Daoy (cell line): ENCODE measurements at regions not wholly inside any gene's neighbourhood (a gene's known extent, or its start where the extent isn't known, plus 50 kb on each side); places are given as distances from the start of the nearest gene placed in this dataset.

ENCODE experiments used
- DNase-seq: peaks from one replicate; pipeline ENCODE4 v3.0.0-alpha.2; 2015; ENCODE audit warnings: low read depth

DNA sequence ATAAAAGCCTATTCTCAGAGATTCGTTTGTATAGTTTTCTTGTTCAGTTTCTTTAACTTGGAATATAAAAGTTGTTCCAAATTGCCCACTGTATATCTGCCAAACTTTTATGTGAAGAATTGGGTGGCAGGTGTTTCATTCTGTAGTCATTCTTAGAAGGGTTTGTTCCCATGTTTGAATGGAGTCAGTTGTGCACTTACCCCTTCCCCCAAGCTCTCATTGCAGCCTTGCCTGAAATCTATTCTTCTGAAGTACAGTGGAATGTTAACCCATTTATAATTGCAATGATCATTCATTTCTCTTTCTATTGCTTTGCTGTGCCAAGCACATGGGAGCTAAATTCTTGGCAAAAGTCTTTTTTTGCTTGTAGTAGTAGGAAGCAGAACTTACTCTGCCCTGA, 375.3 kb upstream of the C1orf87 start:
- DNase-seq: no peak

DNA sequence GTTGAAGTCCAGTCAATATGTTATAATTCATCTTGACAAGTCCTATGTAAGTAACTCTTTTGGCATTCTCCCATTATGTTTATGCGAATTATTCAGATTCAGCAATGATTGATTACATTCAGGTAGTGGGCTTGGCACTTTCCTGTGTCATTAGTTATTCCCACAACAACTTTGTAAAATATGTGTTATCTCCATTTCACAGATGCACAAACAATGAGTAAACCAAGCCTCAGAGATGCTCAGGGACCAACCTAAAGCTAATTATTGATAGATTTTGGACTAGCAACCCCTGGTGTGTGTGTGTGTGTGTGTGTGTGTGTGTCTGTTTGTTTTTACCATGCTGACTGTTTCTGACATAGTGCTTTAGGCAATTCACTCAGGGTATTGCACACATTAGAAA, 371.1 kb upstream of the C1orf87 start:
- no peak for DNase-seq

DNA sequence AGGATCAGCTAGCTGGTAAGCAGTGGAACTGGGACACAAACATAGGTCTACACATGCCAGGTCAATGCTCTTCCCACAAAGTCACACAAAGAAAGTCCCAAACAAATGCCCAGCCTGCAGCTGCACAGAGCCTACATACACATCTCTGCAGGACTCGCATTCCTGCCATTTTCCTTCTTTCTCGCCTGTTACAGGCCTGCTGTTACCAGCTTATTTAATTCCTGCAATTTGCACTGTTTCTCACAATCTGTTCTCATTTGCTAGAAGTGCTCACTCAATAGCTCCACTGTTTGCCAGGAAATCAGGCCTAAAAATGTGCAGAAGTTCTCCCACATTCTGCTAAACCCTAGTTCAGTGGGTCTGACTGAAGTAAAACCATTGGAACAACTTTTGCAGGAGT, 362.6 kb upstream of the C1orf87 start:
- DNase-seq: no peak

DNA sequence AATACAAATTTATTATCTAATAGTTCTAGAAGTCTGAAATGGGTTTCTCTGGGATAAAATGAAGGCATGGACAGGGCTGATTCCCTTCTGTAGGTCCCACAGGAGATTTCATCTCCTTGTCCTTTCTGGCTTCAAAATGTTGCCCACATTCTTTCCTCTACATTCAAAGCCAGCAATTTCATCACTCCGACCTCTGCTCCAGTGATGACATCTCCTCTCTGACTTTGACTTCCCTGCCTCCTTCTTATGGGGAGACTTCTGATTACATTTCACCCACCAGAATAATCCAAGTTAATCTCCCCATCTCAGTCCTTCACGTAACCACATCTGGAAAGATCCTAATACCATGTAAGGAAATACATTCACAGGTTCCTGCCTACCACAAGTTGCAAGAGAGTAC, 358.0 kb upstream of the C1orf87 start:
- DNase-seq: no peak

DNA sequence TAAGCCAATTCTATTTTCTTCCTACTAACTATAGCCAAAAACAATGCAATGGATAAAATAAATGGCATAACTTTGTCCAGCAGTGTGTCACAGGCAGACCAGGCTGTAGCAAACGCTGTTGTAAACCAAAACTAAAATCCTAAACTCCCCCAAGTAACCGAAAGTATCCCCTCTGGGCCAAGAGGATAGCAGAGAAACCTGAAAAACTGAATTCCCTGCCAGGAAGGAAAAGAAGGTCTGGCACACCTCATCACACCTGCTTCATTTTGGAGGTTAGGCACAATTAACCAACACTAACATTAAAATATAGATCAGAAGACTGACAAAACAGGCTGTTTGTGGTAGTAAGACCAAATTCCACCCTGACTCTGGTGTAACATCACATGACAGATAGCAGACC, 356.8 kb upstream of the C1orf87 start:
- no peak for DNase-seq

DNA sequence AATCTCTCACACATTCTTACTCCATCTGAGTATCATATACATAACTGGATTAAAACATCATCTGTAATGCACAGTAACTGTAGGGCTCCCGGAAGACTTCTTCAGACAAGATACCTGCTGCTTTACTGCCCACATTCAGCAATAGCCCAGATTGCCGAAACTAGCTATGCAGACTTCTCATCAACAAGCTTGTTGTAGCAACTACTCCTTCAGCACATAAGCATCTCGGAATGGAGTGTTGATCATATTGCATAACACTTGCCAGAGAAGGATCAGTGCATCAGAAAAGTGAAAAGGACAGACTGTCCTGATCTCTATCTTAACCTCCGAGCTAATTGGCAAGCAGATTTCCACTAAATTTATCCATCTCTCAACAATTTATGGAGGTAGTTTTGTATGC, 354.6 kb upstream of the C1orf87 start:
- no peak for DNase-seq

DNA sequence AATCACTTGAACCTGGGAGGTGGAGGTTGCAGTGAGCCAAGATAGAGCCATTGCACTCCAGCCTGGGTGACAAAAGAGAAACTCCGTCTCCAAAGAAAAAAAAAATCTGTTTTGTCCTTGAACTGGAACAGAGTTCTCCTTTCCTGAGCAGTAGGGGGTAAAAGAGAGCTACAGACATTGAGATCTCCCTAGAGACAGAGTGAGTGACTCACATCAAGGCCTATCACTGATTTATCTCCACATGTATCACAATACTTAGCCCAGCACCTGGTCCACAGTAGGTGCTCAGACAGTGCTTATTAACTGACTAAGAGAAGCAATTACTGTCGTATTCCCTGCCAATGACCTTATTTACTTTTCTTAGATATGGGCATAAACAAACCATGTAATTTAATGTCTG, 354.1 kb upstream of the C1orf87 start:
- DNase-seq: no peak

DNA sequence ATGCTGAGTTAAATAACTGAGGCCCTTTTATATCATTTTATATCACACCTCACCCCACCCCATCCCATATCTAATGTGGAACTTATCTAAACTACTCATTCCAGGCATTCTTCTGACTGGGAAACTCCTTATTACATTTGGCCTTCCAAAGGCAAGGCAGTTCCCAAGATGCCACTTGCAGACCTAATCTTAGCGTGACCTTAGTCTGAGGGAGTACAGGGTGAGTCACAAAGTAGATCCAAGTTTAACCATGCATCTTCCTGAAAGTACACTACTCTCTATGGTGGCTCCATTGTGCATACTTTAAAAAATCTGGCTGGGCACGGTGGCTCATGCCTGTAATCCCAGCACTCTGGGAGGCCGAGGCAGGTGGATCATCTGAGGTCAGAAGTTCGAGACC, 353.6 kb upstream of the C1orf87 start:
- DNase-seq: no peak

DNA sequence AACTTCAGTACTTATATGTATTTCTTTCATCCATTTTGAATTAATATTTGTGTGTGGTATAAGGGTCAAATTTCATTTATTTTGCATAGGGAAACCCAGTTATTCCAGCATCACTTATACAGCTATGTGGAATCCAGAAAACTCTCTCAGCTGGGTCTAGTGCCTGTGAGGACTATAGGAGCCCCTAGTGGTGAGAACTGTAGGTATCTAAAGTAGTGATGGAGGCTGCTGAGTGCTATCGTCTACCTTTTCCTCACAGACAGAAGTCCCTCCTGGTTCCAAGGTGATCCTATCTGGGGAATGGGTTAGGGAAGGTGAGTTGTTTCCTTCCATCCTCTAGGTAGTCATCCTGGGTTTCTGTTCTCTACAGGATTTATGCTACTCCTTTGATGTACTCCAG, 352.0 kb upstream of the C1orf87 start:
- no peak for DNase-seq

DNA sequence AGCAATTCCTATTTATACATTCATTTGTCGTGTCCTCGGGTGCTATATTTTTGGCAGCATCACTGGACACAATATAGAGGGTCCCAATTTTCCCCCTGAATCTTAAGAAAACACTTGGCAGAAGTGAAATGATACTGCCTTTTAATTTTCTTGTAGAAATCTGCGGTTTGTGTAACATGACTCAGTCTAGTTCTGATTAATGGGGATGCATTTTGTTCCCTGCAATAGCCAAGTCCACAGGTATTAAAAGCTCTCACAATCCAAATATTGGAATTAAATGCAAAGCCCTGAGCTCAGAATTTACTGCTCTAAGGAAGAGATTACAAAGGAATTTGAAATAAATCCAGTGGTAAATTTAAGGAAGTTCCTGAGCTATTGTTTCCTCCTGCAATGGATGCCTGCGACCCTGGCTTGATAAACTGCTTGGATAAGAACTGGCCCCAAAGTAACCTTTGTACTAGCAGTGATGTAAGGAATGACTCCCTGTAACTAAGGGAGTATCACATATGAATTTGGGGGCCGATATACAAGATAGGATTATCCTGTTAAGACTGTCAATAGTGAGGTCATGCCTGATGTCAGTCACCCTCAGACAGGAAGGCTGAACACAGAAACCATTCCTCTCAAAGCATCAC, 349.7 kb upstream of the C1orf87 start:
- DNase-seq: no peak

DNA sequence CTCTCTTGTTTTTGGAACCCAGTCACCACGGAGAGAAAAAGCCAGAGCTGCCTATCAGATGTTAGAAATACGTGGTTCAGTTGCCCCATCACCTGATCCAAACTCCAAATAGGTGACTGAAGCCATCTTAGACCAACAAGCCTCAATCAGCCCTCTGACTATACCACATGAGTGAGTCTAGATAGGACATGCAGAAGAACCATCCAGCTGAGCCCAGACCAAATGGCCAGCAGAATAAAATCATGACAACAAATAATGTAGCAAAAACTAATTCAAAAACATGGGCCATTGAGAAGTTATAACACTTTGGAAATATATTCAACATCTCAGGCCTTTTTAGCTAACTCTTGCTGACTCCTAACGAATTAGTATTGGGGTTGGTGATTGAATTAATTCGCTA, 348.4 kb upstream of the C1orf87 start:
- DNase-seq: no peak

DNA sequence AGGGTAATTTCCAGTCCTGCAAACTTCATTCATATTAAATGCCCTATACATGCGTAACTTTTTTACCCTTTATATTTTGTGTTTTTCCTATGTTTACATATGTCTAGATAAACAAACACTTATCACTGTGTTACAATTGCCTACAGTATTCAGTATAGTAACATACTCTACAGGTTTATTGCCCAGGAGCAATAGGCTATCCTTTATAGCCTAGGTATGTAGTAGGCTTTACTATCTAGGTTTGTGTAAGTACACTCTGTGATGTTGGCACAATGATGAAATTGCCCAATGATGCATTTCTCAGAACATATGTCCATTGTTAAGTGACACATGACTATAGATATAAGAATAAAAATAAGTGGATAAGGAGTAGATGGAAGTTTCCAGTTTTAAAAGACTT, 345.5 kb upstream of the C1orf87 start:
- DNase-seq: no peak

DNA sequence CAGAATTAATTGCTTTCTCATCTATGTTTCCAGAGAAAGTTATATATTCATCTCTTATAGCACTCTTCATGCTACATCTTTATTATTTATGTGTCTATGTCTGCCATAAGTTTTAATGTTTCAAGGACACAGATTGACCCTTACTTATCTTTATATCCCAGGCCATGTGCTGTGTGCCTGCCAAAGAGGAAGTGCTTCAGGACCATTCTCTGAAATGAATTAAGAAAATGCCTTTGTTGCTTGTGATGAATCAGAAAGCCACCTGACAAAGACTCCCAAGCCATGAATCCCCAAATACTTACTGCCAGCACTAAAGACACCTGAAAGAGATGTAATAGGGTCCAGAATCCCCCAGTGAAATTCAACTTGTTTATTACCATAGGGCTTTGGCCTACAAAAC, 342.1 kb upstream of the C1orf87 start:
- DNase-seq: no peak

DNA sequence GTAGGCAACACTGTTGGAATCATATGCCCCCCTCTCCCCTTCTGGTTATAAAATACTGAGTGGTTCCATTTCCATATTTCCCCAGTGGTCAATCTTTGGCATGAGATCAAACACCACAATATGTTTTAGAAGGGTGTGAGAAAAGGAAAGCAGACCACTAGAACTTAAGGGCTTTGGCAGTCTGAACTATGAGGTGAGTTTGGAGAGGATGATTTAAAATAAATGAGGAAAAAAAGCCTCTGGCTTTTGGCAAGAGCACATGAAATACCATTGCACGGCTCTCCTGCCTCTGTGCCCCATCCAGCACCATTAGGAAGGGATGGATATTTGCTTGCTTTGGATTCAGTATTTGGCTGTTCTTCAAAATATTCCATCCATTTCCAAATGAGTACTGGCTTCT, 339.5 kb upstream of the C1orf87 start:
- no peak for DNase-seq

DNA sequence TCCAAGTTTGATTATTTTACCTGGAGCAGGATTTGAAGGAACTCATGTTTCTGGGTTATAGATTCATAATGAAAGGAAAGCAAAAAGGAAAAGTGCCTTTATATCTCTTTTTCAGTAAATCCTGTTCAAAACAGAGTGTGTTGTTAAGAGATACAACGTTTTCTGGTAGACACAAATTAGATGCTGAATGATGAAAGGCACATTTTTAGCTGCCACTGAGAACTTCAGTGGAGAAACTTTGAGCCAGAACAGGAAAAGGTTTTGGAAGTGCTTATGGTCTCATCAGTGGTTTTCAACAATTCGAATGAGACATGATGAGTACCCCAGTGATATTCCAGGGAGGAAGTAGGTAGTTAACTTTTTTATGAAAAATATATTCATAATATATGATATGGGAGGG, 338.0 kb upstream of the C1orf87 start:
- DNase-seq: no peak

DNA sequence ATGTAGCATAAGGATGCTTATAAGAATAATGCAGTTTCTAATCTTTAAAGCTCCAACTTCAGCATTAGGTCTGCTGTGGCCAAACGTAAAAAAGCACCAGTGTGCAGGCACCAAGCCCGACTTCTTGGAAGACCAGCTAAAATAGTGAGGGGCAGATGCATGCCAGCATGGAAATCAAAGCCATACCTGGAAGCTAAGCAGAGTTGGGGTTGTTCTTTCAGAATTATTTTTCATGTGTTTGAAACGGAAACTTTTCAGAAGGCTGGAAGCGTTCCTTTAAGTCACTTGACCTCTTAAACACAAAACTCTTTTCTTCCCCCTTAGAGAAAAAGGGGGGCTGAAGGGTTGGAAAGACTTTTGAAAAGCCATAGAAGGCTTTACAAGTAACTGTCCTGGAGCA, 329.2 kb upstream of the C1orf87 start:
- DNase-seq: no peak

DNA sequence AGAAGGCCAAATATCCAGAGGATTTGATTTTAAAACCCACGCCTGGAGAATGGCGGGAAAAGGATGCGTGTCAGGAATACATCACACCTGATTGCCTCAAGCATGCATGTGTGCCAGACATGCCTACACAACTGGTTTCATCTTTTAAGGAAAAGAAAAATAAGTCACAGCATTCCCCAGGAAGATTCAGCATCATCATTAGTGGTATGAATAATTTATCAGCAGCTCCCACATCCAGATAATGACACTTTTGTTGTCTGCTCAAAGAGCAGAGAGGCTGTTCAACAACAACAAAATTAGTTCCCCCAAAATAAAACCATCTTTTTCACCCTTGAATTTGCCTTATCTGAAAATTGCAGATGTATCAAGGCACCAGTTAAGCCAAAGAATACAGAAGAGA, 328.6 kb upstream of the C1orf87 start:
- no peak for DNase-seq

DNA sequence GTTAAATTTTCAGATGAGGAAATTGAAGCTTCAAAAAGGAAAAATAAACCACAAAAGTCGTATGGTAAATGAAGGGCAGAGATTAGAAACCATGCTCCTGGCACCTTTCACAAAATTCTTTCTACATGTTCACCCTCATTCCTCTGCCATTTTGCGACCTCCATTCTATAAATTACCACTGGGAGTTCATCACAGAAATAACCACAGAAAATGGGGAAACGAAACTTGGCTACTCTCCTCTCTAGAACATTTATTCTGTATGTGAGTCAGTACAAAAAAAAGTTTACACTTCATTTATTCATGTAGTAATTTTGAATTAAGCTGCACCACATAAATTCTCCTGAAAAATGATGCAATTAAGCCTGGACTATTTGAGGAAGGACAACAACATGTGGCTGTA, 320.9 kb upstream of the C1orf87 start:
- DNase-seq: no peak

DNA sequence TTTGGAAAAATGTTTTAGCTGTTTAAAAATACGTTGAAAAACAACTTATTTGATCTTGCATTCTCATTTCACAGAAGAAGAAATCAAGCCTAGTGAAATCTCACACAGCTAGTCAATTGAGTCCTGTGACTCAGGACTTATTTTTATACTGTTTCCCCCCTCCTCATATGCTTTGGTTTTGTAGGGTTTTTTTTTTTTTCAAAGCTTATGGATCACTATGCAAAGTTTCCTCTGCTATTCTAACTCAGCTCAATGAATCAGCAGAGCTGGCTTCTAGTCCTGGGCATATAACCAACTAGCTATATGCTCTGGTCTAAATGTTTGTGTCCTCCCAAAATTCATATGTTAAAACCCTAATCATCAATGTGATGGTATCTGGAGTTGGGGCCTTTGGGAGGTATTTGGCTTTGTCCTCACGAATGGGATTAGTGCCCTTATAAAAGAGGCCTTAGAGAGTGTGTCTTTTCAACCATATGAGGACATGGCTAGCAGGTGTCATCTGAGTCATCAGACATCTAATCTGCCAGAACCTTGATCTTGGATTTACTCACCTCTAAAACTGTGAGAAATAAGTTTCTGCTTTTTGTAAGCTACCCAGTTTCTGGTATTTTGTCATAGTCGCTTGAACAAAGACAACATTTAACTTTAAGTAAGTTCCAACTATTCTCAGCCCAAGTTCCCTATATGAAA, 317.2 kb upstream of the C1orf87 start:
- no peak for DNase-seq

DNA sequence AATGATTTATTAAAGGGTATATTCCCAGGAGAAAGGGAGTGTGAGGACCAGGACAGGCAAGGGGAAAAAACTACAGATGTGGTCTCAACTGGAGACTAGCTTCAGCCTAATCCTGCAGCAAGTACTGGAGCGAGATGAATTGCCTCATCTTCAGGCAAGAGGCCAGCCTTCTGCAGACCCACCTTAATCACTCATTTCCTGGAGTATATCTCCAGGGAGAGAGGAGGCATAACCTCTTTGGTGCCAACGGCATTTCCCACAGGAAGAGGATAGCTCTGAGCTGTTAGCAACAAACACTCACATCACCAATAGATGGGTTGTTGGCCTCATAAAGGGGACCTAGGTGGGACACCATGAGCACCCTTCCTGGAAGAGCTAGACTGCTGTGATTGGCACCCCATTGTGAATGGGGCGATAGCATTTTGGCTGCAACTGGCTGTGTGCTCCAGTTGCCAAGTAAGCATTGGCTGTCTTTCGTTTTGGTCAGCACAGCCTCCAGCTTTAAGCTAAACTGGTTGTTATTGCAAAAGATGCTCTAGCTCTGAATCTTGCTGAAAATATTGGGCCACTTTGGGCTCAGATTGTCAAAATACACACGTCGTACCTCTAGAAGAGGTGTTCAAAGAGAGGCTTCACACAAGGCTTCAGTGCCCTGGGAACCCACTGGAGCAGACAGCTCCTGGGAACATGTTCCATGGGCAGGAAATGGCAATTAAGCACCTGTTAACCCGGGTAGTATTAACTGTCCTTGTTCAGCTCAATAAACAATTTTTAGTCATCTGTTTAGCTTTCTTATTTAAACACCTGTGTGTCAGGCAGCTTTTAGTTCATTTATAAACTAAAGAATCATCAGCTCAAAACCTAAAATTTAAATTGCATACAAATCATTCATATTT, 314.8 kb upstream of the C1orf87 start:
- no peak for DNase-seq

DNA sequence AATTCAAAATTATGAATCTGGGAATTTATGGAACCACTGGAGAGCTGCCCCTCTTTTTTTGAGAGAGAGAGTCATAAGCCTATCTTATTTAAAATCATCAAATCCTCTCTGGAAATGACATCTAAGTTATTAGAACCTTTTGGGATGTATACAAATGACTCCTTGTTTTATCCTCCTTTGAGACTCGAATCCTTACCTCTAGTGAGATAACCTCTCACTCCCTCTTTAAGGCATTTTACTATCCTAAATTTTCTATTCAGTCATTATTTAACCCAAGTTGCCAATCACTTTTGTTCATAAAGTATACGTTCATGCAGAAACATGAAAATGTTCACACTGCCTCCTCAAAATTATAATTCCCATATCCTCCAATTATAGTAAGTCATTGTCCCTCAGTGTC, 313.6 kb upstream of the C1orf87 start:
- DNase-seq: no peak

DNA sequence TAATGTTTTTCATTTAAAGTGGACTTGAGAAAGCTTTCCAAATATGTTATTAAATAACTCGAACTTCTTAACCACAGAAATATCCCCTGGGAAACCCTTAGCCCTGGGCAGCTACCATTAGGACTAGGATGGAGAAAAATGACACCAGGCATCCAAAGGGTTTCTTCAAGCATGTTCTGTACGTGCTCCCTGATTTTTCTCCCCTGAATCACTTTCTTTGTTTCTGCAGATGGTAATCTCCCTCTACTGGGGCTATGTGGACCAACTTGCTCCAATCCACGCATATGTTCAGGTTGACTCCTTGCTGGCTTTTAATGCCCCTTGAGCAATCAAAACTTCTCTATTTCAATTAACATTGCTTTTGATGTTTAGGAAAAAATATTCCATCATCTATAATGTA, 312.7 kb upstream of the C1orf87 start:
- DNase-seq: no peak

DNA sequence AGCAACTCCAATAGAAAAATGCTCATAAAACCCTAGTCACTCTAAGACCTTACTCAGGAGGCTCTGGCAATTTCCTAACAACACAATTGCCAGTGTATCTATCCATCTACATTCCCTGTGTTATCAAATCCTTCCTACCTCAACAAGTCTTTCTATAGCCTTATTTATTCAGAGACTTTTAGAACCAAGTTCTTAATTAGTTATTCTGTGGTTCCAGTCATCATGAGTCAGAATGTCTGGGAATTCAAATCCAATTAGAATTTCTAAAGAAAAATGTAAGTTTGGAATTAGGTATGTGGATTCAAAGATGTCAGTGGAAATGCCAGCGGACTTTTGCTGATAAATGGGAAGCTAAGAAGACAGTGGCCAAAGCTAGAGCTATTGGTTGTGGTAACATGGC, 302.6 kb upstream of the C1orf87 start:
- no peak for DNase-seq
